Natural killer cell (primary cell): ENCODE measurements at regions not wholly inside any gene's neighbourhood (a gene's known extent, or its start where the extent isn't known, plus 50 kb on each side); places are given as distances from the start of the nearest gene placed in this dataset.
"Not testable (repeated sequence)": the region's sequence is repeated elsewhere in the genome, so short reads cannot be mapped to it uniquely, and the experiment has no call there.

Experiments used
- ATAC-seq, 3 donors: fragments of 150-1000 bp in 2 of 3; fragments of 200-7000 bp in 1 of 3; cut with Tn5 transposase; 1 replicate in 1 of 3; 2 replicates in 2 of 3; pipeline ENCODE4 v1.10.0; 2021; ENCODE audit warnings: mild to moderate bottlenecking in 2 of 3, moderate library complexity in 2 of 3
- DNase-seq, 2 donors: peaks; one replicate each; pipeline versions ENCODE4 v3.0.0 to v3.0.0-alpha.2; 2013 to 2021; ENCODE audit warnings: mixed read lengths in 1 of 2
- H3K27ac ChIP-seq: one replicate; pipeline ENCODE4 v1.5.1; 2013; ENCODE audit warnings: mild to moderate bottlenecking, low read length
- H3K27me3 ChIP-seq: one replicate; pipeline ENCODE4 v1.6.1; 2013; ENCODE audit warnings: low read length; ENCODE audit not compliant: control insufficient read depth, insufficient read depth
- H3K36me3 ChIP-seq: one replicate; pipeline ENCODE4 v1.6.1; 2013; ENCODE audit warnings: low read length; ENCODE audit not compliant: control insufficient read depth, insufficient read depth
- H3K4me1 ChIP-seq: one replicate; pipeline ENCODE4 v1.6.1; 2013; ENCODE audit warnings: low read length; ENCODE audit not compliant: control insufficient read depth, insufficient read depth
- H3K4me3 ChIP-seq: one replicate; pipeline ENCODE4 v1.5.1; 2013; ENCODE audit warnings: low read length
- H3K9me3 ChIP-seq: one replicate; pipeline ENCODE4 v1.6.1; 2013; ENCODE audit warnings: low read length; ENCODE audit not compliant: control insufficient read depth, insufficient read depth
- H3K27ac Mint-ChIP-seq, 2 donors: one replicate each; pipeline ENCODE4 v1.8.0; 2022; ENCODE audit warnings: mild to moderate bottlenecking in 2 of 2, mixed read lengths in 2 of 2, moderate library complexity in 1 of 2
- H3K27me3 Mint-ChIP-seq, 2 donors: one replicate each; pipeline ENCODE4 v1.8.0; 2022; ENCODE audit warnings: low read depth in 2 of 2, mixed read lengths in 2 of 2
- H3K36me3 Mint-ChIP-seq: one replicate; pipeline ENCODE4 v1.8.0; 2022; ENCODE audit warnings: mixed read lengths
- H3K4me1 Mint-ChIP-seq, 2 donors: one replicate each; pipeline ENCODE4 v1.8.0; 2022; ENCODE audit warnings: mixed read lengths in 2 of 2
- H3K4me3 Mint-ChIP-seq: one replicate; pipeline ENCODE4 v1.8.0; 2022; ENCODE audit warnings: mild to moderate bottlenecking, moderate library complexity, mixed read lengths
- H3K9me3 Mint-ChIP-seq, 2 donors: one replicate each; pipeline ENCODE4 v1.8.0; 2022; ENCODE audit warnings: mixed read lengths in 2 of 2
- CTCF ChIP-seq: fragments of 200-600 bp; IDR thresholded peaks from one replicate; pipeline ENCODE4 v1.8.0; 2022; ENCODE audit warnings: antibody characterized with exemption
- WGBS: methylation state at CpG from one replicate; pipeline ENCODE4 v1.1.7; 2013; ENCODE audit warnings: missing lambda C conversion rate; ENCODE audit not compliant: insufficient coverage; 5-methylcytosine and 5-hydroxymethylcytosine counted together
- intact Hi-C: fragments of 100-400 bp; cut with micrococcal nuclease; formaldehyde crosslinking; loops from one replicate; pipeline ENCODE4 v1.14.2; 2022

GRCh38 chr3:33982269-33982798 is 183.9 kb downstream of the PDCD6IP start:
- H3K4me3 ChIP-seq, result no peak overlapping the region
- no peaks in the 10 kb centered on the region for H3K9me3 ChIP-seq
- no peak overlapping the region for H3K27ac ChIP-seq
- Mint-ChIP-seq H3K36me3 (no peaks in the 10 kb centered on the region), H3K27me3 (peaks cover 7 to 21% of the 10 kb centered on the region in 2 donors), H3K4me1 (no peaks in the 10 kb centered on the region), H3K27ac (no peak overlapping the region), H3K9me3 (no peaks in the 10 kb centered on the region), H3K4me3 (no peak overlapping the region)
- TF ChIP-seq CTCF, result no peak
- intact Hi-C loops, result no loop called here
- ATAC-seq (no peak), DNase-seq (no peak)
- no peaks in the 10 kb centered on the region for H3K27me3 ChIP-seq
- H3K36me3 ChIP-seq, result no peaks in the 10 kb centered on the region
- WGBS, result 50% methylated on average over 1 of the region's 4 CpGs
- H3K4me1 ChIP-seq, result no peaks in the 10 kb centered on the region

GRCh38 chr3:33982949-33983348 is 184.5 kb downstream of the PDCD6IP start:
- H3K9me3 Mint-ChIP-seq, result not testable (repeated sequence)

DNA sequence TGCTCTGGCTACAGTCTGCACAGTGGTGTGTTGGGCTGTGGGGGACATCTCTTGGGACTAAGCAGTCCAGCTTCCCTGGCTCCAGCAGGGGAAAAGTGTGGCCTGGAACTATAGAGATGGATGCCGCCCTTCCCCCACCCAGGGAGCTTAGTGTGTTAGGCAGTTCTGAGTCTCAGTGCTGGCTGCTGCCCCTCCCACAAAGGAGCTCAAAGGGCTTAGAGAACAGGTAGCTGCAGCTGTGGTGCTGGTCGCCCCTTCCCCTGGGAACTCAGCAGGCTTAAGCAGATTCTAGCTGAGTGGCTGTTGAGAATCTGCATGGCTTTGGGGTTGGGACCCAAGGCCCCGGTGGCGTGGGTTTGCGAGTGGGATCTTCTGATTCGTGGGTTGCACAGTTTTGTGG is 190.8 kb downstream of the PDCD6IP start:
- H3K9me3 ChIP-seq, result no peaks in the 10 kb centered on the region
- TF ChIP-seq CTCF, result no peak
- no peak overlapping the region for H3K4me3 ChIP-seq
- WGBS, result 93% methylated on average over 6 of the region's 6 CpGs
- H3K36me3 ChIP-seq, result no peaks in the 10 kb centered on the region
- Mint-ChIP-seq H3K36me3 (no peaks in the 10 kb centered on the region), H3K4me3 (no peak overlapping the region), H3K9me3 (no peaks in the 10 kb centered on the region), H3K27ac (no peak overlapping the region), H3K27me3 (peaks cover 7 to 21% of the 10 kb centered on the region in 2 donors), H3K4me1 (no peaks in the 10 kb centered on the region)
- ATAC-seq, result no peak
- H3K4me1 ChIP-seq, result no peaks in the 10 kb centered on the region
- no peaks in the 10 kb centered on the region for H3K27me3 ChIP-seq
- H3K27ac ChIP-seq, result no peak overlapping the region
- intact Hi-C loops, result no loop called here
- no peak for DNase-seq

More at GRCh38 chr3:33982949-33983348, 184.5 kb downstream of the PDCD6IP start:
- H3K36me3 Mint-ChIP-seq, ATAC-seq, H3K4me3 Mint-ChIP-seq, intact Hi-C loops, H3K4me3 ChIP-seq, H3K27ac ChIP-seq, H3K4me1 Mint-ChIP-seq, H3K9me3 ChIP-seq, DNase-seq, H3K27me3 ChIP-seq, H3K4me1 ChIP-seq, H3K27ac Mint-ChIP-seq, H3K36me3 ChIP-seq: not testable (repeated sequence)
- peaks cover 7 to 21% of the 10 kb centered on the region in 2 donors for H3K27me3 Mint-ChIP-seq
- 100% methylated on average over 1 of the region's 1 CpG for WGBS

GRCh38 chr3:33991673-33992072 is 193.2 kb downstream of the PDCD6IP start:
- no peak overlapping the region for H3K4me3 ChIP-seq
- DNase-seq, result no peak
- intact Hi-C loops, result no loop called here
- H3K27me3 ChIP-seq, result no peaks in the 10 kb centered on the region
- Mint-ChIP-seq H3K27ac (no peak overlapping the region), H3K36me3 (no peaks in the 10 kb centered on the region), H3K27me3 (no peaks in the 10 kb centered on the region), H3K4me1 (no peaks in the 10 kb centered on the region), H3K4me3 (no peak overlapping the region), H3K9me3 (peaks cover 3% of the 10 kb centered on the region in 2 donors)
- no peak for TF ChIP-seq CTCF
- WGBS, result 87% methylated on average over 1 of the region's 1 CpG
- H3K9me3 ChIP-seq, result peaks cover 10% of the 10 kb centered on the region
- no peak for ATAC-seq
- no peaks in the 10 kb centered on the region for H3K36me3 ChIP-seq
- no peak overlapping the region for H3K27ac ChIP-seq
- H3K4me1 ChIP-seq, result no peaks in the 10 kb centered on the region
